Stimulated activated CD4-positive, alpha-beta T cell treated with anti-CD3 and anti-CD28 coated beads, Interleukin-12 subunit alpha, Interleukin-12 subunit beta, amount 100 ng/mL, for 24 hours (primary cell): ENCODE measurements at regions not wholly inside any gene's neighbourhood (a gene's known extent, or its start where the extent isn't known, plus 50 kb on each side); places are given as distances from the start of the nearest gene placed in this dataset.

Source experiments
- DNase-seq, 2 experiments: peaks; one replicate each; pipeline ENCODE4 v3.0.0-alpha.2; 2020; ENCODE audit warnings: low read depth in 2 of 2

- no peak for DNase-seq
Observed at GRCh38 chr5:117719413-117719812, 1144.8 kb upstream of the SEMA6A start.

- no peak for DNase-seq
Observed at GRCh38 chr5:117713585-117714198, 1139.1 kb upstream of the SEMA6A start.

- no peak for DNase-seq
Observed at GRCh38 chr5:117701062-117701461, 1126.4 kb upstream of the SEMA6A start.

GRCh38 chr5:117692606-117693005 lies 1118.0 kb upstream of the SEMA6A start:
- no peak for DNase-seq

GRCh38 chr5:117691081-117691870 lies 1116.7 kb upstream of the SEMA6A start:
- DNase-seq = no peak

- DNase-seq = no peak
Observed at GRCh38 chr5:117690612-117691011, 1116.0 kb upstream of the SEMA6A start.

- no peak for DNase-seq
Observed at GRCh38 chr5:117686926-117687325, 1112.3 kb upstream of the SEMA6A start.

- no peak for DNase-seq
Observed at GRCh38 chr5:117682416-117682815, 1107.8 kb upstream of the SEMA6A start.

GRCh38 chr5:117681431-117682254 lies 1107.0 kb upstream of the SEMA6A start:
- DNase-seq = no peak

GRCh38 chr5:117680426-117680825 lies 1105.8 kb upstream of the SEMA6A start:
- DNase-seq = no peak

GRCh38 chr5:117679046-117679445 lies 1104.4 kb upstream of the SEMA6A start:
- DNase-seq = no peak

- no peak for DNase-seq
Observed at GRCh38 chr5:117675646-117676045, 1101.0 kb upstream of the SEMA6A start.

- DNase-seq = no peak
Observed at GRCh38 chr5:117671551-117671950, 1096.9 kb upstream of the SEMA6A start.

- DNase-seq = no peak
Observed at GRCh38 chr5:117667105-117667504, 1092.5 kb upstream of the SEMA6A start.

GRCh38 chr5:117665121-117665520 lies 1090.5 kb upstream of the SEMA6A start:
- DNase-seq = no peak

GRCh38 chr5:117662361-117662760 lies 1087.7 kb upstream of the SEMA6A start:
- no peak for DNase-seq

GRCh38 chr5:117657541-117657940 lies 1082.9 kb upstream of the SEMA6A start:
- no peak for DNase-seq

GRCh38 chr5:117652958-117653280 lies 1078.3 kb upstream of the SEMA6A start:
- DNase-seq = no peak

- DNase-seq = no peak
Observed at GRCh38 chr5:117652036-117652957, 1077.7 kb upstream of the SEMA6A start.

- DNase-seq = no peak
Observed at GRCh38 chr5:117649821-117650220, 1075.2 kb upstream of the SEMA6A start.

- no peak for DNase-seq
Observed at GRCh38 chr5:117645400-117645799, 1070.8 kb upstream of the SEMA6A start.

- DNase-seq = no peak
Observed at GRCh38 chr5:117638581-117638980, 1064.0 kb upstream of the SEMA6A start.
